ENCODE measurements at regions not wholly inside any gene's neighbourhood (a gene's known extent, or its start where the extent isn't known, plus 50 kb on each side); places are given as distances from the start of the nearest gene placed in this dataset.

DNA sequence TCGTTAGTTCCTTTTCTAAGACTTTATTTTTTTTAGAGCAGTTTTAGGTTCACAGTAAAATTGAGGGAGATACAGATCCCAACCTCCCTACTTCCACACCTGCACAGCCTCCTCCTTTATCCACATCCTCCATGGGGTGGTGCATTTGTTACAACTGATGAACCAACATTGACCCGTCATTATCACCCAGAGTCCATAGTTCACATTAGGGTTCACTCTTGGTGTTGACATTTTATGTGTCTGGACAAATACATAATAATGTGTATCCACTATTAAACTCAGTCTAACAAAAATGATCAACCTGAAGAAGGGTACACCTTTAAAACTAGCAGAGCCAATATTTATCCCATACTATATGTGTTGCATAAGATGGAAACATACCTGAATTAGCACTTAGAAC, 130.4 kb upstream of the CCDC28A start (continued):
- TF ChIP-seq, protein P1, sequence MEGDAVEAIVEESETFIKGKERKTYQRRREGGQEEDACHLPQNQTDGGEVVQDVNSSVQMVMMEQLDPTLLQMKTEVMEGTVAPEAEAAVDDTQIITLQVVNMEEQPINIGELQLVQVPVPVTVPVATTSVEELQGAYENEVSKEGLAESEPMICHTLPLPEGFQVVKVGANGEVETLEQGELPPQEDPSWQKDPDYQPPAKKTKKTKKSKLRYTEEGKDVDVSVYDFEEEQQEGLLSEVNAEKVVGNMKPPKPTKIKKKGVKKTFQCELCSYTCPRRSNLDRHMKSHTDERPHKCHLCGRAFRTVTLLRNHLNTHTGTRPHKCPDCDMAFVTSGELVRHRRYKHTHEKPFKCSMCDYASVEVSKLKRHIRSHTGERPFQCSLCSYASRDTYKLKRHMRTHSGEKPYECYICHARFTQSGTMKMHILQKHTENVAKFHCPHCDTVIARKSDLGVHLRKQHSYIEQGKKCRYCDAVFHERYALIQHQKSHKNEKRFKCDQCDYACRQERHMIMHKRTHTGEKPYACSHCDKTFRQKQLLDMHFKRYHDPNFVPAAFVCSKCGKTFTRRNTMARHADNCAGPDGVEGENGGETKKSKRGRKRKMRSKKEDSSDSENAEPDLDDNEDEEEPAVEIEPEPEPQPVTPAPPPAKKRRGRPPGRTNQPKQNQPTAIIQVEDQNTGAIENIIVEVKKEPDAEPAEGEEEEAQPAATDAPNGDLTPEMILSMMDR (IDR thresholded peaks at IDR 0.05; ENCODE audit: low read depth, low read length, missing input control) = peak; percentile 10
- TF ChIP-seq JUND (IDR thresholded peaks at IDR 0.05) = peak; percentile 55 to 63
- no peak for TF ChIP-seq EGR1 (IDR thresholded peaks at IDR 0.05; ENCODE audit: low read depth in 2 of 2)
- peak; percentile 90 for TF ChIP-seq FOXA2 (IDR thresholded peaks at IDR 0.05)
- TF ChIP-seq HNF4A (conservative IDR thresholded peaks at IDR 0.05) = peak; percentile 98 to 99
- TF ChIP-seq, protein P2, sequence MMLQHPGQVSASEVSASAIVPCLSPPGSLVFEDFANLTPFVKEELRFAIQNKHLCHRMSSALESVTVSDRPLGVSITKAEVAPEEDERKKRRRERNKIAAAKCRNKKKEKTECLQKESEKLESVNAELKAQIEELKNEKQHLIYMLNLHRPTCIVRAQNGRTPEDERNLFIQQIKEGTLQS (IDR thresholded peaks at IDR 0.05) = peak; percentile 37
- TF ChIP-seq, protein P3, sequence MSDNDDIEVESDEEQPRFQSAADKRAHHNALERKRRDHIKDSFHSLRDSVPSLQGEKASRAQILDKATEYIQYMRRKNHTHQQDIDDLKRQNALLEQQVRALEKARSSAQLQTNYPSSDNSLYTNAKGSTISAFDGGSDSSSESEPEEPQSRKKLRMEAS (IDR thresholded peaks at IDR 0.05) = peak; percentile 40
- peak; percentile 87 for TF ChIP-seq FOXA1 (IDR thresholded peaks at IDR 0.05)
- peak; percentile 69 to 73 for TF ChIP-seq RAD21 (IDR thresholded peaks at IDR 0.05)
- peak; percentile 90 for TF ChIP-seq HNF4G (IDR thresholded peaks at IDR 0.05)

DNA sequence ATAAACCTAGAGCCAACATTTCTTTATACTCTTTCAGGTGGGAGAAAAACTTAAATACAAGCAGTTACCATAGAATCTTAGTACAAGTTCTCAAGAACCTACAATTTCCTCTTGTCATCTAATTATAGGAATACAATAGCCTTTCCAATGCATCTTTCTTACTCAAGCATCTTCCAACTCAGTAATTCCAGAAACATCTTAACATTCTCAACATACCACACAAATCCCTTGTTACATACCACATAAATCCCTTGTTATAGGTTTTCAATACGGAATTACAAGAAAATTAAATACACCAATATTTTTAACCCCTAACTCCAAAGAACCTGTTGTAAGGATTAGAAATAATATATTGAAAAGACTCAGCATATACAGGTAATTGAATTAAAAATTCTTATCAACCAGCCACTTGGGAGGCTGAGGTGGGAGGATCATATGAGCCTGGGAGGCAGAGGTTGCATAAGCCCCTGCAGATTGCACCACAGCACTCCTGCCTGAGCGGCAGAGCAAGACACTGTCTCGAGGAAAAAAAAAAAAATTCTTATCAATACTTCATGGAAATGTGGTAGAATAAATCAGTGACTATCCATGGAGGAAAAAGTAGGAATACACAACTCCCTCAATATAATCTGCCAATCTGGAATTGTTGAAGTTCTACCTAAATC, 127.5 kb upstream of the CCDC28A start:
- Histone ChIP-seq H3K4me1 (ENCODE audit: control insufficient read depth in 4 of 4, insufficient read depth in 4 of 4, low read length in 3 of 4) (peaks cover 2 to 20% (median 5%) of the 10 kb centered on the region in 4 donors), H3K9ac (ENCODE audit: low read depth in 1 of 2, low read length in 2 of 2) (no peak overlapping the region), H3K4me3 (ENCODE audit: low read depth in 1 of 3, low read length in 3 of 3) (no peak overlapping the region), H3K27me3 (ENCODE audit: control insufficient read depth in 4 of 4, insufficient read depth in 4 of 4, low read length in 3 of 4) (no peaks in the 10 kb centered on the region), H3K27ac (ENCODE audit: low read depth in 1 of 2, low read length in 2 of 2) (no peak overlapping the region), H3K9me3 (ENCODE audit: control insufficient read depth in 4 of 4, low read length in 3 of 4) (no peaks in the 10 kb centered on the region), H3K36me3 (ENCODE audit: control insufficient read depth in 4 of 4, insufficient read depth in 3 of 4, low read depth in 1 of 4, low read length in 3 of 4) (no peaks in the 10 kb centered on the region)
- TF ChIP-seq JUND (IDR thresholded peaks at IDR 0.05) (no peak), HNF4G (IDR thresholded peaks at IDR 0.05) (no peak), SP1 (IDR thresholded peaks at IDR 0.05) (no peak), GABPA (IDR thresholded peaks at IDR 0.05 in 1 of 2, conservative IDR thresholded peaks at IDR 0.05 in 1 of 2) (no peak), TAF1 (conservative IDR thresholded peaks at IDR 0.05) (no peak), RXRA (IDR thresholded peaks at IDR 0.05) (no peak), FOXA2 (IDR thresholded peaks at IDR 0.05) (no peak), NR2F2 (IDR thresholded peaks at IDR 0.05) (no peak), EGR1 (IDR thresholded peaks at IDR 0.05; ENCODE audit: low read depth in 2 of 2) (no peak), RAD21 (IDR thresholded peaks at IDR 0.05) (no peak)
- TF ChIP-seq, protein P4, sequence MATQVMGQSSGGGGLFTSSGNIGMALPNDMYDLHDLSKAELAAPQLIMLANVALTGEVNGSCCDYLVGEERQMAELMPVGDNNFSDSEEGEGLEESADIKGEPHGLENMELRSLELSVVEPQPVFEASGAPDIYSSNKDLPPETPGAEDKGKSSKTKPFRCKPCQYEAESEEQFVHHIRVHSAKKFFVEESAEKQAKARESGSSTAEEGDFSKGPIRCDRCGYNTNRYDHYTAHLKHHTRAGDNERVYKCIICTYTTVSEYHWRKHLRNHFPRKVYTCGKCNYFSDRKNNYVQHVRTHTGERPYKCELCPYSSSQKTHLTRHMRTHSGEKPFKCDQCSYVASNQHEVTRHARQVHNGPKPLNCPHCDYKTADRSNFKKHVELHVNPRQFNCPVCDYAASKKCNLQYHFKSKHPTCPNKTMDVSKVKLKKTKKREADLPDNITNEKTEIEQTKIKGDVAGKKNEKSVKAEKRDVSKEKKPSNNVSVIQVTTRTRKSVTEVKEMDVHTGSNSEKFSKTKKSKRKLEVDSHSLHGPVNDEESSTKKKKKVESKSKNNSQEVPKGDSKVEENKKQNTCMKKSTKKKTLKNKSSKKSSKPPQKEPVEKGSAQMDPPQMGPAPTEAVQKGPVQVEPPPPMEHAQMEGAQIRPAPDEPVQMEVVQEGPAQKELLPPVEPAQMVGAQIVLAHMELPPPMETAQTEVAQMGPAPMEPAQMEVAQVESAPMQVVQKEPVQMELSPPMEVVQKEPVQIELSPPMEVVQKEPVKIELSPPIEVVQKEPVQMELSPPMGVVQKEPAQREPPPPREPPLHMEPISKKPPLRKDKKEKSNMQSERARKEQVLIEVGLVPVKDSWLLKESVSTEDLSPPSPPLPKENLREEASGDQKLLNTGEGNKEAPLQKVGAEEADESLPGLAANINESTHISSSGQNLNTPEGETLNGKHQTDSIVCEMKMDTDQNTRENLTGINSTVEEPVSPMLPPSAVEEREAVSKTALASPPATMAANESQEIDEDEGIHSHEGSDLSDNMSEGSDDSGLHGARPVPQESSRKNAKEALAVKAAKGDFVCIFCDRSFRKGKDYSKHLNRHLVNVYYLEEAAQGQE (IDR thresholded peaks at IDR 0.05) = no peak
- TF ChIP-seq, protein P5, sequence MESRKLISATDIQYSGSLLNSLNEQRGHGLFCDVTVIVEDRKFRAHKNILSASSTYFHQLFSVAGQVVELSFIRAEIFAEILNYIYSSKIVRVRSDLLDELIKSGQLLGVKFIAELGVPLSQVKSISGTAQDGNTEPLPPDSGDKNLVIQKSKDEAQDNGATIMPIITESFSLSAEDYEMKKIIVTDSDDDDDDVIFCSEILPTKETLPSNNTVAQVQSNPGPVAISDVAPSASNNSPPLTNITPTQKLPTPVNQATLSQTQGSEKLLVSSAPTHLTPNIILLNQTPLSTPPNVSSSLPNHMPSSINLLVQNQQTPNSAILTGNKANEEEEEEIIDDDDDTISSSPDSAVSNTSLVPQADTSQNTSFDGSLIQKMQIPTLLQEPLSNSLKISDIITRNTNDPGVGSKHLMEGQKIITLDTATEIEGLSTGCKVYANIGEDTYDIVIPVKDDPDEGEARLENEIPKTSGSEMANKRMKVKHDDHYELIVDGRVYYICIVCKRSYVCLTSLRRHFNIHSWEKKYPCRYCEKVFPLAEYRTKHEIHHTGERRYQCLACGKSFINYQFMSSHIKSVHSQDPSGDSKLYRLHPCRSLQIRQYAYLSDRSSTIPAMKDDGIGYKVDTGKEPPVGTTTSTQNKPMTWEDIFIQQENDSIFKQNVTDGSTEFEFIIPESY (IDR thresholded peaks at IDR 0.05) = no peak
- TF ChIP-seq, protein P2 (IDR thresholded peaks at IDR 0.05) = no peak
- TF ChIP-seq, protein P1 (IDR thresholded peaks at IDR 0.05; ENCODE audit: low read depth, low read length, missing input control) = no peak
- no peak for DNase-seq (ENCODE audit: low spot score)
- WGBS = 86% methylated on average over 3 of the region's 3 CpGs
